CD4-positive, alpha-beta T cell treated with Interleukin-10 for 1 hour (primary cell): ENCODE measurements at regions not wholly inside any gene's neighbourhood (a gene's known extent, or its start where the extent isn't known, plus 50 kb on each side); places are given as distances from the start of the nearest gene placed in this dataset.

Source experiments
- DNase-seq: peaks from one replicate; pipeline ENCODE4 v3.0.0-alpha.2; 2020

DNA sequence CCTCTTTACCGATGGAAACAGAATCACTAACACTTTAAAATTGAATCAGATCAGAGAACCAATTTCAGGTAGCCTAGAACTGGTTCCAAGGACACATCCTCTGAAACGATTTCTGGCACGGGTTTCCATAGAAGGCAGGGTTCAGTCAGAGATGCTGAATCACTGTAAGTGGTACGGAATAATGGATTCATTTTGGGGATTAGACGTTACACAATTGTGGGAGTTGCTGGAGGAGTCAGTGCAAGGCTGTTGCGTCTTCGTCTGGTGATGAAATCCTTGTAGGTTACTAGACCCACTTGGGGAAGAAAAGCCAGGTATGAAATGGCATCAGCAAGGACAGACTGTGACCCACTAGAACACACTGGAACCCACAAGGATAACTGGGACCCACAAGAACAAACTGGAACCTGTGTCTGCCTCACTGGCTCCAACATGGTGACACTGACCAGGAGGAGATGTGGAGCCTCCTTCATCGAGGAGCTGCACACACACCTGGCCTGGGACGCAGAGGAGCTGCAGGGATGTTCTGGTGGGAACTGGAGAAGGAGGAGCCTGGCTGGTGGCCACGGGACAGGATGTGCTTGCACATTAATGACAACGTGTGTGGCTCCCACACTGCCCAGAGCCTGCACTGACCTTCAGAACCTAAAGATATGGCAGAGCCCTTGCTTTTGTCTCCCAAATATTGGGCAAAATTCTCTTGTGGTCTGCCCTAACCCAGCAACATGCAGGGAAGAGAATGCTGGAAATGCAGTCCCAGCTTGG lies 105.1 kb downstream of the TRAPPC11 start:
- no peak for DNase-seq

- no peak for DNase-seq
Measured at GRCh38 chr4:183765251-183765911, 106.3 kb downstream of the TRAPPC11 start.

- DNase-seq, result no peak
Measured at GRCh38 chr4:183766140-183766539, 107.0 kb downstream of the TRAPPC11 start.

- no peak for DNase-seq
Measured at GRCh38 chr4:183770906-183771305, 111.8 kb downstream of the TRAPPC11 start.

DNA sequence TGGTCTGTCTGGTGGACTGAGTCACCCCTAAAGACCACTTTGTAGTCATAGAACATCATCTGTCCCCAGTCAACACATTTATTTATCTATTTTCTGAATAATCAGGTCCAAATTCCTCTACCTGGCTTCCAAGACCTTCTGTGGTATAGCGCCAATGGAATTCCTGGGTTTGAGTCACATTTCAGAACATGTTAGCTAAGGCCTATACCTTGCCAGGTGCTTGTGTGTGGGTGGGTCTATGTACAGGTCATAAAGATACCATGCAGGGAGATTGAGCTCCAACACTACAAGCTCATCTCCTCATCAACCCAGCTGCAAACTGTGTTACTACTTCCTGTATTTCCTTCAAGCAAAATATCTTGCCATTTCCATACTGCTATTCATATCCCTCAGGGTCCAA lies 113.3 kb downstream of the TRAPPC11 start:
- DNase-seq, result no peak

DNA sequence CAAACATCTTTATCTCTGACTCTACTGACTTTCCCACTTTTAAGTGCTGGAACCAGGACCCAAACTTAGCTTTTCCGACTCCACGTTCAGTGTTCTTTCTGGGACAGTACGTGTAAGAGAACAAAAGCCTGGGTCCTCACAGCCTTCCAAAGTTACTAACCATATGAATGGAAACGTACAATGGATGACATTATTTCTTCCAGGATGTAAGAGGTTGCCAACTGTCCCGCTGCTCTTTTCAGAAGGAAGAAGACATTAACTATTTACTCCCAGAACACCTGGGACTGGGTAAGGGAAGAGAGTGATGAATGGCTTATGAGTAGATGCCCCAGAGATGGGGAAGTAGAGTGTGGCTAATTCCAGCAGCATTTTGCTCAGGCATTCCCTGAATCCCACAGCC lies 114.7 kb downstream of the TRAPPC11 start:
- no peak for DNase-seq

DNA sequence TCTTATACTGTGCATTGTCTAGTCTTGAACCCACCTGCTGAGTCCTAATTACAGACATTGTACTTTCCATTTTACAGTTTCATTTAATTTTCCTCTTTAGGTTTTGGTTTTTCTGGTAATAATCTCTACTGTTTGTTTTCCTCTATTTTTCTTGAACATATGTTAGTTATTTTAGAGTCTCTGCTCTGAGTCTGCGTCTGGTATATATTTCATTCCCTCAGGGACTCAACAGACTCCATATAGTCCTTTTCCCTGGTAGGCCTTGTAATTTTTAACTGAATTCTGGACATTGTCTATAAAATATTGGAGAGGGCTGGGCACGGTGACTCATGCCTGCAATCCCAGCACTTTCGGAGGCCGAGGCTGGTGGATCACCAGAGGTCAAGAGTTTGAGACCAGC lies 121.8 kb upstream of the STOX2 start:
- no peak for DNase-seq

DNA sequence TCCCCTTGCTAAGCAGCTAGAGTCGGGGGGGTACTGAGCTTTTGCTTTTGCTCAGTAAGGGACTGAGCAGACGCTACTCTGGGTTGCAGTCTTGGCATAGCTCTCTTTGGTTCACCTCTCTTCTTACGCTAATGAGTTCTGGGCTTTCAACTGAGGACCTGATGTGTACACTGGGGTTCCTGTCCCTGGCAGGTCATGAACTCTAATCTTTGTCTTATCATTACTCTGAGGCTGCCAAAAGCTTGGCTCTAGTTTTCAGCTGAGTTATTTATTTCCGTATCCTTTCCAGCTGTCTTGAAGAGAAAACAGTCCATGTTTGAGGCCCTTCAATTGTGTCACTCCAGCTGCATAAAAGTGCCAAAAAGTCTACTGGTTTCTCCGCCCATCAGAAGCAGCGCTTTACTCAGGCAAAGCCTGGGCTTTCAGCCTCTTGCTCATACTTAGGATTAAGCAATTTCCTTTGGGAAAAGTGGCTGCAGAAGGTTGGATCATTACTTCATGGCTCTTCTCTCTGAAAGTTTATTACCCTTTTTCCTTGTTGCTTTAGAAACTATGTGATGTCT lies 121.0 kb upstream of the STOX2 start:
- no peak for DNase-seq

DNA sequence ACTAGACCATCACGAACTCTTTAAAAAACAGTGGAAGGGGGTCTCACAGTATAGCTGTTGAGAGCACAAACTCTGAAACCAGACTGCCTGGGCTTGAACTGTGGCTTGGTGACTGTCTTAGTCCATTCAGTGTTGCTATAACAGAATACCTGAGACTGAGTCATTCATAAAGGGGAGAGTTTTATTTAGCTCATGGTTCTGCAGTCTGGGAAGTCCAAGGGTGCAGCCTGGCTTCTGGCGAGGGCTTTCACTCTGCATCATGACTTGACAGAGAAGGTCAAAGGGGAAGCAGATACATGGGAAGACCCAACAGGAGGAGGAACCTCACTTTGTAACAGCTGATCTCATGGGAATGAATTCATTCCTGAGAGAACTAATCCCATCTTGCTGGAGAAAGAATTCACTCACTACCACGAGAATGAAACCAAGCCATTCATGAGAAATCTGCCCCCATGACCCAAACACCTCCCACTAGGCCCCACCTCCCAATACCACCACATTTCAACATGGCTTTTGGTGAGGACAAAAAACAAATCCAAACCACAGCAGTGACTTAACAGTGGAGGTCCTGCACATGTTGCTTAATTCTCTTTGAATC lies 116.7 kb upstream of the STOX2 start:
- DNase-seq, result no peak

DNA sequence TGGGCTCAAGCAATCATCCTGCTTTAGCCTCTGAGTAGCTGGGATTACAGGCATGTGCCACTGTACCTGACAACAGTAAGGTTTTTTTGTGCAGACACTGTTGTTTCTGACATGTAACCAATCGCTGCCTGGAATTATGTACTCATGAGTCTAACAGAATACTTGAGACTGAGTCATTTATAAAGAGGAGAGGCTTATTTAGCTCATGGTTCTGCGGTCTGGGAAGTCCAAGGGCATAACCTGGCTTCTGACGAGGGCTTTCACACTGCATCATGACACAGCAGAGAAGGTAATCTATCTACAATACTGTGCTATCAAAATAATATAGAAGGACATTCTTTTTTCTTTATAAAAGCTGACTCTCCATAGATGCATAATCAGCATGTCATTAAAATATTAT lies 115.5 kb upstream of the STOX2 start:
- no peak for DNase-seq

- no peak for DNase-seq
Measured at GRCh38 chr4:183790661-183791060, 114.4 kb upstream of the STOX2 start.

- DNase-seq, result no peak
Measured at GRCh38 chr4:183797011-183797444, 108.1 kb upstream of the STOX2 start.

GRCh38 chr4:183797445-183798300 lies 107.4 kb upstream of the STOX2 start:
- no peak for DNase-seq

DNA sequence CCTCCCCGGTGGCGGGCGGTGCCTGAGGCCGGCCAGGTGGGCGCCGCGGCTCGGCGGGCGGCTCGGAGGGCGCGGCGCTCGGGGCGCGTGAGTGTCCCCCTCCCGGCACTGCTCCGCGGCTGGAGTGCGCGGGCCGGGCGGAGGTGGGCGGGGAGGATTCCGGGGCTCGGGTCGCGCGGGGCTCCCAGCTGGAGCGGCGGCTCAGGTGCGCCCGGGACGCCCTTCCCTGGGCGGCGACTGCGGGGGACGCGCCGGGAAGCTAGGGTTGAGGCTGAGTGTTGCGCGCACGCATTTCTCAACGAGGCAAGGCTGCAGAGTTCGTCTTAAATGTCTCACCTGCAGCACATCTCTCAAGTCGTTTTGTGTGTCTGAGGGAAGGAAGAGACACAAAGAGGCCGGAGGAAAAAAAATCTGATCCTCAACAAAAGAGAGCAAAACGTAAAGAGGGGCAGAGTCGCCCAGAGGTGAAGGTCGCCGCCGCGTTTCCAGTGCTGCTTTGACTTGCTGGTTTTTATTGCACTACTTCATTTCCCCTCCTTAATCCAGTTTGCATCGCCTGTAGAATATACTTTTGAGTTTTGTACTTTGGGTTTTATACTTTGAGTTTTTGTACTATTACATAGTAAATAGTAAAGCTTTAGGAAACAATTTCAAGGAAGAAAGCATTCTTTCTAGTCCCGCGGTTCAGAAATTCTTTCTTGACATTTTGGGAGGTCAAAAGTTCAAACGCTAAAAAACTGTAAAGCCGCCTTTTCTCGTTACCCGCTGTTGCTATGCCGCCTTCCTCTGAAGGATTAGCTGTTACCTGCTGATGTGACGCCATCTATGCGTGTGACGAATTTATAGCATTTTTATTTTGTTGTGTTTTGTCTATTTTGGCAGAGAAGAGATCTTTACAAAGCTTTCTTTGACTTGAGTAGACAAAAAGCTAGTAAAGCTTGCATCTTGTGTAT lies 106.5 kb upstream of the STOX2 start:
- DNase-seq, result no peak

DNA sequence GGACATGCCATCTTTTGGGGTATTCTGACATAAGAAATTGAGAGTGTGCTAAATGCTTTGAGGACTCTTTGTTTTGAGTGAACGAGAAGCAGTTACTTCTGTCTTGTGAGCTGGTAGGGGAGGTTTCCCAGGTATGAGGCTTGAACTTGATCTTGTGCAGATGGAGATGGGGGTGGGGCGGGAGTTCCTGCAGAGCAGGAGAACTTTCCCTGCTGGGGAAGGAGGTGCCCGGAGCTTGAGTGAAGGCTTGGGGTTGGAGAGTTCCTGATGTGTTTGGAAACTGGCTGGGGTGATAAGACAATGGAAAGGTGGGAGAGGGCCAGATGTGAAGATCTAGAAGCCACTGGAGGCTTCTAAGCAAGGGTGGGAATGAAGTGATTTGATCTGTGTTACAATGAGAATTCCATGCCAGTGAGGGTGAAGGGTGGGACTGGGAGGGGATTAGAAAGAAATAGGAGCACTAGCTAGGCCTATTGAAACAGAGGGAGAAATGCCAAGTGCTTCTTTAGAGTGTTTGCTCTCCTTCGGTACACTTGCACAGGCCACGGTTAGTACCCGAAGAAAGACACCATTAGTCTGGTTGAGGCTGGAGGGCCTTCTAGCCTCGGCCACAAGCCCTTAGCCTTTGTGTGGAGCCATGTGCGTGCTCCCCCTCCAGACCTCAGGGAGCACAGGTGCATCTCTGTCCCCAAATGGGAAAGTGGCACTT lies 103.5 kb upstream of the STOX2 start:
- no peak for DNase-seq

GRCh38 chr4:183806341-183806740 lies 98.8 kb upstream of the STOX2 start:
- DNase-seq, result no peak

DNA sequence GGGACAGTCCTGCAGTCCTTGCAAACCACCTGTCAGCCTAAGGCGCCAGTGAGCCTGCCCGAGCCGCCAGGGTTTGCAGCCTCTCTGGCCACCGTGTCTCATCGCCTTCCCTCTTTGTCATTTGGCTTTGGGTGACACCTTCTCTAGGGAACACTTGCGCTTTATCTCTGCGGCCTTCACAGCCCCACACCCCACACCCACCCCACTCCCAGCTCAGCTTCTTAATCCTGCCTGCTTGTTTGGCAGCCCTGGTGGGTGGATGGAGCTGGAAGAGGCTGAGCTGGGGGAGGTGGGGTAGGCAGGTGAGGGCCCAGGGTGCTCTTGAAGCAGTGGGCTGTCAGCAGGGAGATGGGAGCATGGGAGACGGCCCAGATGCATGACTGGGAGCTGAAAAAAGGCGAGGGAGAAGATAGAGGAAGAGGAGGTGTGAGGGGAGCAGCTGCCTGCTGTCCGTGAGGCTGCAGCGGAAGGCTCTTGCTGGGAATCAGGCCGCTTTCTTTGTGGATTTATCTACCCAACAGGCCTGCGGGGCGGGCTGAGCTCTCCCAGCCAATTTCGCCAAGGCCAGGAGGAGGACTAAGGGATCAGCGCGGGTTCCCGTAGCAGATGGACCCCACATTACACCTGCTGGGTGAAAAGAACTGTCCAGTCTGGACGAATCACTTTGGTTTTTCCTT lies 97.5 kb upstream of the STOX2 start:
- DNase-seq, result no peak

DNA sequence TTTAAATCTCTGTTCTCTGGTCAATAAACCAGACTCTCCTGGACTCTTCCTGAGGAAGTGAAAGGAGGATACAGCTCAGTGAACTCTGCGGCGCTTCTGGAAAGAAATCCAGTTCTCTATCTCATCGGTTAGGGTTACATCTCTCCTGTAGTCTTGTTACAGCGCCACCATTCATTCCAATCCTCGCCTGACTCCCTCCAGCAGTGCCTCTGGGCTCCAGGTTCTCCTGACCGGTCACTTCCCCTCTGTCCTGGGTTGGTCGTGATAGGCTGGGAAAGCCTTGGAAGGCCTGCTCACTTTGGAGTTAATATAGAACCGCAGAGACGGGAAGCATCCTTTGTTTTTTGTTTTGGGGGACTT lies 97.0 kb upstream of the STOX2 start:
- no peak for DNase-seq

- no peak for DNase-seq
Measured at GRCh38 chr4:183812567-183812966, 92.5 kb upstream of the STOX2 start.

GRCh38 chr4:183814461-183814860 lies 90.6 kb upstream of the STOX2 start:
- DNase-seq, result no peak

DNA sequence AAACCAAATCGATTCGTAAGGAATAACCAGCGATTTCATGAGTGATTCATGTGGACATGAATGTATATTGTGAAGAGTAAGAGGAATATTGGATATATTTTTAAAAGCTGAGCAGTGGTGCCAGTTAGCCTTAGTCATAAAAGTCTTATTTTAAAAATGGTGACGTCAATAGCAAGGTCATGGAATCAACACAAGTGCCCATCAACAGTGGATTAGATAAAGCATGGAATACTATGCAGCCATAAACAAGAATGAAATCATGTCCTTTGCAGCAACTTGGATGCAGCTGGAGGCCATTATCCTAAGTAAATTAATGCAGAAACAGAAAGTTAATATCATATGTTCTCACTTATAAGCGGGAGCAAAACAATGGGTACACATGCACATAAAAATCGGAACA lies 89.0 kb upstream of the STOX2 start:
- no peak for DNase-seq
